ENCODE measurements at regions not wholly inside any gene's neighbourhood (a gene's known extent, or its start where the extent isn't known, plus 50 kb on each side); places are given as distances from the start of the nearest gene placed in this dataset.

DNA sequence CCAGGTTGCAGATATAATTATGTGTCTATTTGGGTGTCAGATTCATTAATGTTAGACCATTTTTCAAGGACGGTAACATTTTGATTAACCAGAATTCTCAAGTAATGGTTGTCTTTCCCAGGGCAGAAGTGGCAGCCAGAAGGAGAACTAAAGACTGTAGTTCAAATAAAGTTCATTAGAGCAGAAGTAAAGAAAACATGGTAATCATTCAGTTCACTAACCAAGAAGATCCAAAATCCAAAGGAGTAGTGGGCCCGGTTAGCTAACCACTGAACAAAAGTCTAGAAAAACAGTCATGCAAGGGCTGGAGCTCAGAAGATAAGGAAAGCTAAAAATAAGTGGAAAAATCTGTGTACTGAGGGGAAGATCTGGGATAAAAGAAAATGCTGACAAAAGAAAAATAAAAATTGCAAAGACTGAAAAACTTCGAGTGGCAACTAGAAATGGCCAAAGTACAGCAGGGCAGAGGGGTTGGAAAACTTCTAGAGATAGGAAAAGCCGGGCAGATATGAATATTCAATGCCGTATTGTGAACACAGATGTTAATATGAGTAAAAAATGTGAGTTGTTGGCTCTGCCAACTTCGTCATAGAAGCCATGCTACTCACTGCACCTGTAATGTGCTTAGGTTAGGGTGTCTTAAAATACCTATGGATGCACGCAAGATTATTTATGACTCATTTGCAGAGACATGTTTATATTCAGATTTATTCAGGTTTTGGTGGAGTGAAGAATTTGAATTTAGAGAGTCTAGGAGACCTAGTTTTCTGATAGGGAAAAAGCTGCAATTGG lies 925.9 kb downstream of the LTN1 start:
- no peak overlapping the region for H3K4me3 Mint-ChIP-seq
- ATAC-seq (ENCODE audit: low read depth), result no peak
- WGBS (ENCODE audit: insufficient coverage), result 93% methylated on average over 5 of the region's 7 CpGs

DNA sequence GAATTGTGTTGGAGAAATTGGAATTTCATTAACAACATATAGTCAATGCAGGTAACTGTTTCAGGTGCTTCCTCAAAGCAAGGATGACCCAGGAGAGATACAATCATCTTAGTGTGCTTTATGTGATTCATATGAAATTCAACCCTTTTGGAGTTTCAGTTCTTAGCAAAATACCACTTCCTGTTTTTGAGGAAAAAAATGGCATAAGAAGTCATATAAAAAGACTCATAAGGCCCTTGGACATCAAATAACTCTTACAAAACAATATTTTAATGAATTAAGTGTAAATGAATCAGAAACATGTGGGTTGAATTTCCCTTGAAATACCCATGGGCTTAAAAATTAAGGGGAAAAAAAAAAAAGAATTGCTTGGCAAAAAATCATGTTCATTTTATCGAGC lies 926.6 kb downstream of the LTN1 start:
- H3K27me3 ChIP-seq (replicated peaks in 1 of 4; ENCODE audit: control extremely low read depth in 1 of 4, control insufficient read depth in 3 of 4, insufficient read depth in 4 of 4, low read length in 3 of 4), result no peaks in the 10 kb centered on the region
- H3K4me3 ChIP-seq (ENCODE audit: control extremely low read depth in 1 of 5, extremely low read depth in 1 of 5, insufficient read depth in 1 of 5, low read depth in 2 of 5, low read length in 4 of 5), result peak overlapping the region in 1 of 5 experiments; percentile 39
- Mint-ChIP-seq H3K4me1 (peaks cover 13% of the 10 kb centered on the region), H3K27me3 (no peaks in the 10 kb centered on the region), H3K4me3 (no peak overlapping the region), H3K27ac (no peak overlapping the region), H3K9me3 (ENCODE audit: insufficient read depth) (no peaks in the 10 kb centered on the region)
- peak overlapping the region; percentile 55 for H3K4me2 ChIP-seq (replicated peaks; ENCODE audit: low read depth, low read length, poor library complexity, severe bottlenecking)
- peak overlapping the region; percentile 30 for H3K9ac ChIP-seq (ENCODE audit: low read length)
- intact Hi-C loops (cut with micrococcal nuclease), result no loop called here
- ChIA-PET CTCF (no interaction called here), POLR2A (no interaction called here)
- WGBS (ENCODE audit: insufficient coverage), result no CpG with 5 or more reads among the region's 1 CpG
- peak; percentile 16 for DNase-seq
- ATAC-seq (ENCODE audit: low read depth), result no peak
- no peaks in the 10 kb centered on the region for H3K36me3 ChIP-seq (replicated peaks in 1 of 2; ENCODE audit: control extremely low read depth in 1 of 2, control insufficient read depth in 1 of 2, extremely low read depth in 1 of 2, insufficient read depth in 2 of 2, low read length in 1 of 2)
- no peaks in the 10 kb centered on the region for H3K9me3 ChIP-seq (ENCODE audit: control extremely low read depth in 1 of 3, control insufficient read depth in 2 of 3, insufficient read depth in 1 of 3, low read length in 2 of 3)
- H4K20me1 ChIP-seq (ENCODE audit: control insufficient read depth, insufficient read depth, low read length, poor library complexity, severe bottlenecking), result no peaks in the 10 kb centered on the region
- H3K27ac ChIP-seq (ENCODE audit: low read length in 2 of 2), result no peak overlapping the region
- H2AFZ ChIP-seq (ENCODE audit: insufficient read depth, low read depth, low read length, poor library complexity, severe bottlenecking), result no peak overlapping the region
- TF ChIP-seq, protein P1, sequence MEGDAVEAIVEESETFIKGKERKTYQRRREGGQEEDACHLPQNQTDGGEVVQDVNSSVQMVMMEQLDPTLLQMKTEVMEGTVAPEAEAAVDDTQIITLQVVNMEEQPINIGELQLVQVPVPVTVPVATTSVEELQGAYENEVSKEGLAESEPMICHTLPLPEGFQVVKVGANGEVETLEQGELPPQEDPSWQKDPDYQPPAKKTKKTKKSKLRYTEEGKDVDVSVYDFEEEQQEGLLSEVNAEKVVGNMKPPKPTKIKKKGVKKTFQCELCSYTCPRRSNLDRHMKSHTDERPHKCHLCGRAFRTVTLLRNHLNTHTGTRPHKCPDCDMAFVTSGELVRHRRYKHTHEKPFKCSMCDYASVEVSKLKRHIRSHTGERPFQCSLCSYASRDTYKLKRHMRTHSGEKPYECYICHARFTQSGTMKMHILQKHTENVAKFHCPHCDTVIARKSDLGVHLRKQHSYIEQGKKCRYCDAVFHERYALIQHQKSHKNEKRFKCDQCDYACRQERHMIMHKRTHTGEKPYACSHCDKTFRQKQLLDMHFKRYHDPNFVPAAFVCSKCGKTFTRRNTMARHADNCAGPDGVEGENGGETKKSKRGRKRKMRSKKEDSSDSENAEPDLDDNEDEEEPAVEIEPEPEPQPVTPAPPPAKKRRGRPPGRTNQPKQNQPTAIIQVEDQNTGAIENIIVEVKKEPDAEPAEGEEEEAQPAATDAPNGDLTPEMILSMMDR (IDR thresholded peaks at IDR 0.05), result no peak
- peaks cover 11 to 17% of the 10 kb centered on the region in 2 donors for H3K4me1 ChIP-seq (ENCODE audit: control insufficient read depth in 2 of 2, insufficient read depth in 2 of 2, low read length in 2 of 2)
- no peaks in the 10 kb centered on the region for H3K79me2 ChIP-seq (ENCODE audit: control insufficient read depth, insufficient read depth, low read length)

More for the DNA sequence above, 925.9 kb downstream of the LTN1 start:
- no peak overlapping the region for H2AFZ ChIP-seq (ENCODE audit: insufficient read depth, low read depth, low read length, poor library complexity, severe bottlenecking)
- no peaks in the 10 kb centered on the region for H3K9me3 ChIP-seq (ENCODE audit: control extremely low read depth in 1 of 3, control insufficient read depth in 2 of 3, insufficient read depth in 1 of 3, low read length in 2 of 3)
- no peaks in the 10 kb centered on the region for H3K79me2 ChIP-seq (ENCODE audit: control insufficient read depth, insufficient read depth, low read length)
- peaks cover 11 to 17% of the 10 kb centered on the region in 2 donors for H3K4me1 ChIP-seq (ENCODE audit: control insufficient read depth in 2 of 2, insufficient read depth in 2 of 2, low read length in 2 of 2)
- peak overlapping the region in 1 of 5 experiments; percentile 39 for H3K4me3 ChIP-seq (ENCODE audit: control extremely low read depth in 1 of 5, extremely low read depth in 1 of 5, insufficient read depth in 1 of 5, low read depth in 2 of 5, low read length in 4 of 5)
- ChIA-PET CTCF (no interaction called here), POLR2A (no interaction called here)
- H3K27me3 ChIP-seq (replicated peaks in 1 of 4; ENCODE audit: control extremely low read depth in 1 of 4, control insufficient read depth in 3 of 4, insufficient read depth in 4 of 4, low read length in 3 of 4), result no peaks in the 10 kb centered on the region
- no peaks in the 10 kb centered on the region for H3K36me3 ChIP-seq (replicated peaks in 1 of 2; ENCODE audit: control extremely low read depth in 1 of 2, control insufficient read depth in 1 of 2, extremely low read depth in 1 of 2, insufficient read depth in 2 of 2, low read length in 1 of 2)
- peak overlapping the region in 1 of 2 donors; percentile 40 for H3K27ac ChIP-seq (ENCODE audit: low read length in 2 of 2)
- no peak for DNase-seq
- TF ChIP-seq, protein P1 (IDR thresholded peaks at IDR 0.05), result no peak
- TF ChIP-seq EZH2 (IDR thresholded peaks at IDR 0.05; ENCODE audit: borderline replicate concordance, insufficient read depth, low read depth, low read length, poor library complexity, severe bottlenecking), result no peak
- H3K4me2 ChIP-seq (replicated peaks; ENCODE audit: low read depth, low read length, poor library complexity, severe bottlenecking), result peak overlapping the region; percentile 55
- Mint-ChIP-seq H3K27ac (no peak overlapping the region), H3K4me1 (peaks cover 13% of the 10 kb centered on the region), H3K27me3 (no peaks in the 10 kb centered on the region), H3K9me3 (ENCODE audit: insufficient read depth) (no peaks in the 10 kb centered on the region)
- no peak overlapping the region for H3K9ac ChIP-seq (ENCODE audit: low read length)
- H4K20me1 ChIP-seq (ENCODE audit: control insufficient read depth, insufficient read depth, low read length, poor library complexity, severe bottlenecking), result no peaks in the 10 kb centered on the region
- intact Hi-C loops (cut with micrococcal nuclease), result no loop called here
